Activated naive CD4-positive, alpha-beta T cell (primary cell): ENCODE measurements at regions not wholly inside any gene's neighbourhood (a gene's known extent, or its start where the extent isn't known, plus 50 kb on each side); places are given as distances from the start of the nearest gene placed in this dataset.
"Not testable (repeated sequence)": the region's sequence is repeated elsewhere in the genome, so short reads cannot be mapped to it uniquely, and the experiment has no call there.

Source experiments
- DNase-seq, 4 experiments: peaks; one replicate each; lab custom pipeline; 2025; lab: John Stamatoyannopoulos, UW

GRCh38 chr6:119495230-119495683 lies 145.7 kb upstream of the MAN1A1 start:
- DNase-seq = no peak

GRCh38 chr6:119493980-119494379 lies 144.4 kb upstream of the MAN1A1 start:
- no peak for DNase-seq

- DNase-seq = not testable (repeated sequence)
Observed at GRCh38 chr6:119491112-119491511, 141.6 kb upstream of the MAN1A1 start.

GRCh38 chr6:119490050-119490449 lies 140.5 kb upstream of the MAN1A1 start:
- DNase-seq = not testable (repeated sequence)

- no peak for DNase-seq
Observed at GRCh38 chr6:119484598-119484997, 135.0 kb upstream of the MAN1A1 start.

- no peak for DNase-seq
Observed at GRCh38 chr6:119483908-119484307, 134.3 kb upstream of the MAN1A1 start.

GRCh38 chr6:119482850-119483285 lies 133.3 kb upstream of the MAN1A1 start:
- DNase-seq = no peak

GRCh38 chr6:119481976-119482375 lies 132.4 kb upstream of the MAN1A1 start:
- no peak for DNase-seq

- DNase-seq = no peak
Observed at GRCh38 chr6:119480961-119481497, 131.5 kb upstream of the MAN1A1 start.

GRCh38 chr6:119479860-119480655 lies 130.5 kb upstream of the MAN1A1 start:
- DNase-seq = no peak

- DNase-seq = no peak
Observed at GRCh38 chr6:119476554-119476953, 127.0 kb upstream of the MAN1A1 start.

- DNase-seq = no peak
Observed at GRCh38 chr6:119476024-119476423, 126.5 kb upstream of the MAN1A1 start.

- no peak for DNase-seq
Observed at GRCh38 chr6:119470893-119471542, 121.5 kb upstream of the MAN1A1 start.

- no peak for DNase-seq
Observed at GRCh38 chr6:119467488-119468081, 118.0 kb upstream of the MAN1A1 start.

- DNase-seq = no peak
Observed at GRCh38 chr6:119466226-119466625, 116.7 kb upstream of the MAN1A1 start.

GRCh38 chr6:119463081-119463626 lies 113.6 kb upstream of the MAN1A1 start:
- no peak for DNase-seq

- DNase-seq = no peak
Observed at GRCh38 chr6:119461187-119461586, 111.6 kb upstream of the MAN1A1 start.

- no peak for DNase-seq
Observed at GRCh38 chr6:119459207-119459974, 109.8 kb upstream of the MAN1A1 start.

- no peak for DNase-seq
Observed at GRCh38 chr6:119454714-119455113, 105.2 kb upstream of the MAN1A1 start.

- no peak for DNase-seq
Observed at GRCh38 chr6:119453242-119454200, 104.0 kb upstream of the MAN1A1 start.
